ENCODE measurements at regions not wholly inside any gene's neighbourhood (a gene's known extent, or its start where the extent isn't known, plus 50 kb on each side); places are given as distances from the start of the nearest gene placed in this dataset.

GRCh38 chr4:135605076-135605475, 1403.5 kb upstream of the PABPC4L start:
- no peak for DNase-seq (ENCODE audit: low read depth in 2 of 2)

- DNase-seq (ENCODE audit: low read depth in 2 of 2): no peak
These were observed 1402.9 kb upstream of the PABPC4L start for GRCh38 chr4:135604531-135604930.

- DNase-seq (ENCODE audit: low read depth in 2 of 2): no peak
These were observed 1399.8 kb upstream of the PABPC4L start for GRCh38 chr4:135601351-135601750.

- DNase-seq (ENCODE audit: low read depth in 2 of 2): no peak
These were observed 1396.6 kb upstream of the PABPC4L start for GRCh38 chr4:135598151-135598550.

GRCh38 chr4:135594521-135594920, 1392.9 kb upstream of the PABPC4L start:
- DNase-seq (ENCODE audit: low read depth in 2 of 2): no peak

- DNase-seq (ENCODE audit: low read depth in 2 of 2): no peak
These were observed 1373.5 kb upstream of the PABPC4L start for GRCh38 chr4:135575041-135575440.

GRCh38 chr4:135573251-135573650, 1371.7 kb upstream of the PABPC4L start:
- DNase-seq (ENCODE audit: low read depth in 2 of 2): no peak

GRCh38 chr4:135564090-135564489, 1362.5 kb upstream of the PABPC4L start:
- no peak for DNase-seq (ENCODE audit: low read depth in 2 of 2)

- no peak for DNase-seq (ENCODE audit: low read depth in 2 of 2)
These were observed 1351.6 kb upstream of the PABPC4L start for GRCh38 chr4:135553213-135553612.

- DNase-seq (ENCODE audit: low read depth in 2 of 2): no peak
These were observed 1350.5 kb upstream of the PABPC4L start for GRCh38 chr4:135552131-135552530.

- no peak for DNase-seq (ENCODE audit: low read depth in 2 of 2)
These were observed 1347.1 kb upstream of the PABPC4L start for GRCh38 chr4:135548711-135549110.

GRCh38 chr4:135545616-135546317, 1344.2 kb upstream of the PABPC4L start:
- no peak for DNase-seq (ENCODE audit: low read depth in 2 of 2)

GRCh38 chr4:135538698-135539097, 1337.1 kb upstream of the PABPC4L start:
- DNase-seq (ENCODE audit: low read depth in 2 of 2): no peak

GRCh38 chr4:135533053-135533452, 1331.5 kb upstream of the PABPC4L start:
- DNase-seq (ENCODE audit: low read depth in 2 of 2): no peak

GRCh38 chr4:135532132-135532531, 1330.5 kb upstream of the PABPC4L start:
- DNase-seq (ENCODE audit: low read depth in 2 of 2): no peak

- no peak for DNase-seq (ENCODE audit: low read depth in 2 of 2)
These were observed 1313.7 kb upstream of the PABPC4L start for GRCh38 chr4:135515295-135515694.

- DNase-seq (ENCODE audit: low read depth in 2 of 2): no peak
These were observed 1309.0 kb upstream of the PABPC4L start for GRCh38 chr4:135510582-135510981.

GRCh38 chr4:135508006-135508714, 1306.6 kb upstream of the PABPC4L start:
- peak in 1 of 2 donors; percentile 17 for DNase-seq (ENCODE audit: low read depth in 2 of 2)

- no peak for DNase-seq (ENCODE audit: low read depth in 2 of 2)
These were observed 1296.1 kb upstream of the PABPC4L start for GRCh38 chr4:135497563-135498152.

GRCh38 chr4:135492439-135492838, 1290.8 kb upstream of the PABPC4L start:
- no peak for DNase-seq (ENCODE audit: low read depth in 2 of 2)

GRCh38 chr4:135485371-135485770, 1283.8 kb upstream of the PABPC4L start:
- DNase-seq (ENCODE audit: low read depth in 2 of 2): no peak

- no peak for DNase-seq (ENCODE audit: low read depth in 2 of 2)
These were observed 1274.7 kb upstream of the PABPC4L start for GRCh38 chr4:135476272-135476671.

- DNase-seq (ENCODE audit: low read depth in 2 of 2): no peak
These were observed 1262.7 kb upstream of the PABPC4L start for GRCh38 chr4:135464311-135464710.
